ENCODE measurements at regions not wholly inside any gene's neighbourhood (a gene's known extent, or its start where the extent isn't known, plus 50 kb on each side); places are given as distances from the start of the nearest gene placed in this dataset.

DNA sequence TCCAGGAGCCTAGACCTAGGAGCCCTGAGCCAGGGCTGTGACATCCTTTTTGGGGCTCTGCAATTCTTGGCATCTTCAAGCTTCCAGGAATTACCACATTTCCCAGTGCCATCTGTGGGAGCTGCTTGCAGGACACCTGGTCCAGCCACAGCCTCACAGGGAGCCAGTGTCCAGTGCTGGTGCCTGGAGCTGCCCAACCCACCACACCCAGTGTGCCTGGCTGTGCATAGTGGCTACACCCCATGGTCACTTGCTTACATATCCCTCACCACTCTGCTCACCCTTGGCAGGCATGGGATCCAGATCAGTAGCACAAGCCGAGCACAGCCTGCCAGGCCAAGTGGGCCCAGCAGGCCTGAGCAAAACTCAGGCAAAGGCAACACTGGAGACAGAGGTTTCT, 2151.4 kb upstream of the PCDH20 start:
- H4K20me1 ChIP-seq (ENCODE audit: control insufficient read depth, insufficient read depth, insufficient read length): no peaks in the 10 kb centered on the region
- H2BK12ac ChIP-seq (ENCODE audit: insufficient read length, low read depth, low read length): no peak overlapping the region
- no peaks in the 10 kb centered on the region for H3K4me1 ChIP-seq (ENCODE audit: insufficient read depth, low read length)
- no peak overlapping the region for H2AFZ ChIP-seq (ENCODE audit: low read length)
- H3K4me2 ChIP-seq (ENCODE audit: insufficient read depth, insufficient read length, low read length): no peak overlapping the region
- no peak overlapping the region for H3K9ac ChIP-seq (ENCODE audit: extremely low read depth, insufficient read length, low read length)
- no peak overlapping the region for H2AK5ac ChIP-seq (ENCODE audit: insufficient read length, low read length)
- WGBS (ENCODE audit: extremely low coverage, insufficient read length, low lambda C conversion rate): no CpG with 5 or more reads among the region's 1 CpG
- no peak overlapping the region for H3K27ac ChIP-seq (ENCODE audit: insufficient read length, low read depth, low read length)
- no peak overlapping the region for H3K23ac ChIP-seq (ENCODE audit: insufficient read length, low read depth, low read length)
- Mint-ChIP-seq H3K27me3 (ENCODE audit: low read depth) (no peaks in the 10 kb centered on the region; the same call in none of the 2 replicates), H3K4me1 (no peaks in the 10 kb centered on the region), H3K9me3 (peaks cover 0 to 3% of the 10 kb centered on the region in 2 experiments; a peak in 1 of 5 replicates), H3K36me3 (ENCODE audit: insufficient read depth in 1 of 3, low read depth in 3 of 3) (no peaks in the 10 kb centered on the region), H3K4me3 (no peak overlapping the region), H3K27ac (no peak overlapping the region)
- H4K8ac ChIP-seq (replicated peaks; ENCODE audit: insufficient read length, low read depth, low read length): no peak overlapping the region
- H3K9me3 ChIP-seq (ENCODE audit: control insufficient read depth, low read depth, low read length): no peaks in the 10 kb centered on the region
- H4K5ac ChIP-seq (ENCODE audit: insufficient read length, low read depth, low read length): no peak overlapping the region
- H3K27me3 ChIP-seq (ENCODE audit: insufficient read depth, low read length): no peaks in the 10 kb centered on the region
- TF ChIP-seq, protein P1, sequence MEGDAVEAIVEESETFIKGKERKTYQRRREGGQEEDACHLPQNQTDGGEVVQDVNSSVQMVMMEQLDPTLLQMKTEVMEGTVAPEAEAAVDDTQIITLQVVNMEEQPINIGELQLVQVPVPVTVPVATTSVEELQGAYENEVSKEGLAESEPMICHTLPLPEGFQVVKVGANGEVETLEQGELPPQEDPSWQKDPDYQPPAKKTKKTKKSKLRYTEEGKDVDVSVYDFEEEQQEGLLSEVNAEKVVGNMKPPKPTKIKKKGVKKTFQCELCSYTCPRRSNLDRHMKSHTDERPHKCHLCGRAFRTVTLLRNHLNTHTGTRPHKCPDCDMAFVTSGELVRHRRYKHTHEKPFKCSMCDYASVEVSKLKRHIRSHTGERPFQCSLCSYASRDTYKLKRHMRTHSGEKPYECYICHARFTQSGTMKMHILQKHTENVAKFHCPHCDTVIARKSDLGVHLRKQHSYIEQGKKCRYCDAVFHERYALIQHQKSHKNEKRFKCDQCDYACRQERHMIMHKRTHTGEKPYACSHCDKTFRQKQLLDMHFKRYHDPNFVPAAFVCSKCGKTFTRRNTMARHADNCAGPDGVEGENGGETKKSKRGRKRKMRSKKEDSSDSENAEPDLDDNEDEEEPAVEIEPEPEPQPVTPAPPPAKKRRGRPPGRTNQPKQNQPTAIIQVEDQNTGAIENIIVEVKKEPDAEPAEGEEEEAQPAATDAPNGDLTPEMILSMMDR (conservative IDR thresholded peaks at IDR 0.05): no peak
- H3K56ac ChIP-seq (ENCODE audit: insufficient read length, low read depth, low read length): no peak overlapping the region
- no peak for DNase-seq
- no peak overlapping the region for H3T11ph ChIP-seq (ENCODE audit: low read length)
- no peak overlapping the region for H3K14ac ChIP-seq (ENCODE audit: insufficient read depth, low read length)
- H2BK5ac ChIP-seq (ENCODE audit: insufficient read length, low read length): no peak overlapping the region
- no peak overlapping the region for H2BK20ac ChIP-seq (ENCODE audit: low read depth, low read length, poor library complexity, severe bottlenecking)
- H3K4ac ChIP-seq (ENCODE audit: low read depth, low read length): no peak overlapping the region
- no peak overlapping the region for H3K18ac ChIP-seq (ENCODE audit: insufficient read length, low read depth, low read length)
- no peaks in the 10 kb centered on the region for H3K23me2 ChIP-seq (ENCODE audit: insufficient read length, low read depth, low read length, poor library complexity, severe bottlenecking)
- no peaks in the 10 kb centered on the region for H3K79me1 ChIP-seq (ENCODE audit: insufficient read depth, low read depth, low read length, poor library complexity, severe bottlenecking)
- H2BK120ac ChIP-seq (ENCODE audit: low read depth, low read length, poor library complexity, severe bottlenecking): no peak overlapping the region
- H3K79me2 ChIP-seq (ENCODE audit: insufficient read depth, low read length): no peaks in the 10 kb centered on the region
- no peak overlapping the region for H4K91ac ChIP-seq (ENCODE audit: insufficient read length, low read depth, low read length)
- no peak overlapping the region for H2BK15ac ChIP-seq (ENCODE audit: low read depth, low read length)
